Panc1 (cell line): ENCODE measurements at regions not wholly inside any gene's neighbourhood (a gene's known extent, or its start where the extent isn't known, plus 50 kb on each side); places are given as distances from the start of the nearest gene placed in this dataset.

Experiments
- ATAC-seq: fragments of 200-7000 bp; cut with Tn5 transposase; 2 replicates; pipeline ENCODE4 v1.9.1; 2020; ENCODE audit warnings: mild to moderate bottlenecking, moderate library complexity
- BruUV-seq: library from RNA; stranded (reverse); fragments of 400-500 nt; replicated peaks from 2 replicates; lab custom pipeline; 2021; lab: Mats Ljungman, UMichigan
- CTCF ChIA-PET: fragments of 300-600 bp; sonication (Branson Sonifier 250); formaldehyde crosslinking; loops from one replicate; lab custom pipeline; 2022; ENCODE audit warnings: antibody characterized with exemption; lab: Charles Lee
- POLR2A ChIA-PET: fragments of 300-600 bp; sonication (Branson Sonifier 250); formaldehyde crosslinking; loops from one replicate; lab custom pipeline; 2022; ENCODE audit warnings: antibody characterized with exemption; lab: Charles Lee
- DNase-seq: peaks from one replicate; pipeline ENCODE4 v3.0.0-alpha.2; 2010; ENCODE audit warnings: low read depth, low spot score
- H3K27ac ChIP-seq: 2 replicates; pipeline ENCODE4 v1.5.1; 2011; ENCODE audit warnings: mild to moderate bottlenecking, low read length, inconsistent platforms
- H3K27me3 ChIP-seq: fragments of 200-500 bp; sonication (Bioruptor generic); 2 replicates; pipeline ENCODE4 v1.6.0; 2014; ENCODE audit warnings: low read length, inconsistent platforms; ENCODE audit not compliant: control insufficient read depth, insufficient read depth
- H3K36me3 ChIP-seq: fragments of 200-500 bp; sonication (Bioruptor generic); 2 replicates; pipeline ENCODE4 v1.5.1; 2014; ENCODE audit warnings: inconsistent platforms, mild to moderate bottlenecking, low read length, moderate library complexity; ENCODE audit not compliant: control insufficient read depth, insufficient read depth
- H3K4me1 ChIP-seq: 2 replicates; pipeline ENCODE4 v1.5.1; 2011; ENCODE audit warnings: inconsistent platforms, mild to moderate bottlenecking, low read length, moderate library complexity; ENCODE audit not compliant: control insufficient read depth, insufficient read depth
- H3K4me3 ChIP-seq, 2 experiments: 2 replicates each; pipeline ENCODE4 v1.5.1; 2011 to 2012; ENCODE audit warnings: low read depth in 2 of 2, low read length in 2 of 2, mild to moderate bottlenecking in 2 of 2, inconsistent platforms in 1 of 2, moderate library complexity in 1 of 2
- H3K9me3 ChIP-seq: fragments of 200-500 bp; sonication (Bioruptor generic); 2 replicates; pipeline ENCODE4 v1.5.1; 2014; ENCODE audit warnings: low read depth, mild to moderate bottlenecking, inconsistent platforms, low read length, moderate library complexity; ENCODE audit not compliant: control insufficient read depth, insufficient read depth
- POLR2AphosphoS5 ChIP-seq: IDR thresholded peaks from 2 replicates; pipeline ENCODE4 v1.6.1; 2012; ENCODE audit warnings: mild to moderate bottlenecking, low read depth, low read length, moderate library complexity
- SIN3A ChIP-seq: IDR thresholded peaks from 2 replicates; pipeline ENCODE4 v1.6.1; 2012; ENCODE audit warnings: low read depth, mild to moderate bottlenecking, low read length, moderate library complexity, borderline replicate concordance; ENCODE audit not compliant: insufficient read depth
- TCF7L2 ChIP-seq: IDR thresholded peaks from 2 replicates; pipeline ENCODE4 v1.6.1; 2011; ENCODE audit warnings: mild to moderate bottlenecking, low read depth, low read length, inconsistent platforms
- in situ Hi-C: cut with HindIII; loops from 2 replicates; pipeline ENCODE4 v1.10.0; 2016; ENCODE audit warnings: low sequenced_read_pairs, low pct_unique_long_range_greater_than_20kb
- intact Hi-C: fragments of 100-400 bp; cut with micrococcal nuclease; formaldehyde crosslinking; loops from one replicate; pipeline ENCODE4 v1.10.0; 2022; ENCODE audit not compliant: unreplicated experiment
- TF ChIP-seq, protein P1 (sequence below), 2 experiments: IDR thresholded peaks; 2 replicates each; pipeline ENCODE4 v1.6.1; 2011 to 2012; ENCODE audit warnings: low read depth in 2 of 2, control low read depth in 1 of 2, low read length in 1 of 2, mild to moderate bottlenecking in 1 of 2, moderate library complexity in 1 of 2; ENCODE audit not compliant: insufficient read depth in 1 of 2
- TF ChIP-seq, protein P2 (sequence below): fragments of 450-650 bp; IDR thresholded peaks from 2 replicates; pipeline ENCODE4 v1.5.1; 2017; ENCODE audit warnings: mild to moderate bottlenecking

DNA sequence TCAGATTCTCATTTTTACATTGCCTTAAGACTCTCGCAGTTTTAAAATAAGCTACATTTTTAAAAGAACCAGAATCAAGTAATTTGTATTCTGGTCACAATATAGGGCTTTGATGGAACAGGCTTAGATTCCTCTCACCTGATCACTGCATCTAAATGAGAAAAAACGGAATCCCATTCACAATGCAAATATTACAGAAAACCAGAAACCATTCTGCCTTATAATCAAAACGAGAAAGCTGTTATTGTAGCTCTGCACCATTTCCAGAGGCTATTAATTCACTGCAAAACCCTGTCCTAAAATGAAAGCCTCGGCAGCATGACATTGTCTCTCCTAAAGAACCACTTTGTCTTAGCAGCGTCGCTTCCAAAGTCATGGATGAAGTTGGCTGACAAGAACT lies 116.1 kb upstream of the ZNF366 start:
- Histone ChIP-seq H3K4me1 (no peaks in the 10 kb centered on the region), H3K9me3 (no peaks in the 10 kb centered on the region), H3K27ac (no peak overlapping the region), H3K4me3 (no peak overlapping the region), H3K36me3 (no peaks in the 10 kb centered on the region), H3K27me3 (no peaks in the 10 kb centered on the region)
- no peak for TF ChIP-seq SIN3A
- TF ChIP-seq TCF7L2 = no peak
- no peak for TF ChIP-seq POLR2AphosphoS5
- TF ChIP-seq, protein P1, sequence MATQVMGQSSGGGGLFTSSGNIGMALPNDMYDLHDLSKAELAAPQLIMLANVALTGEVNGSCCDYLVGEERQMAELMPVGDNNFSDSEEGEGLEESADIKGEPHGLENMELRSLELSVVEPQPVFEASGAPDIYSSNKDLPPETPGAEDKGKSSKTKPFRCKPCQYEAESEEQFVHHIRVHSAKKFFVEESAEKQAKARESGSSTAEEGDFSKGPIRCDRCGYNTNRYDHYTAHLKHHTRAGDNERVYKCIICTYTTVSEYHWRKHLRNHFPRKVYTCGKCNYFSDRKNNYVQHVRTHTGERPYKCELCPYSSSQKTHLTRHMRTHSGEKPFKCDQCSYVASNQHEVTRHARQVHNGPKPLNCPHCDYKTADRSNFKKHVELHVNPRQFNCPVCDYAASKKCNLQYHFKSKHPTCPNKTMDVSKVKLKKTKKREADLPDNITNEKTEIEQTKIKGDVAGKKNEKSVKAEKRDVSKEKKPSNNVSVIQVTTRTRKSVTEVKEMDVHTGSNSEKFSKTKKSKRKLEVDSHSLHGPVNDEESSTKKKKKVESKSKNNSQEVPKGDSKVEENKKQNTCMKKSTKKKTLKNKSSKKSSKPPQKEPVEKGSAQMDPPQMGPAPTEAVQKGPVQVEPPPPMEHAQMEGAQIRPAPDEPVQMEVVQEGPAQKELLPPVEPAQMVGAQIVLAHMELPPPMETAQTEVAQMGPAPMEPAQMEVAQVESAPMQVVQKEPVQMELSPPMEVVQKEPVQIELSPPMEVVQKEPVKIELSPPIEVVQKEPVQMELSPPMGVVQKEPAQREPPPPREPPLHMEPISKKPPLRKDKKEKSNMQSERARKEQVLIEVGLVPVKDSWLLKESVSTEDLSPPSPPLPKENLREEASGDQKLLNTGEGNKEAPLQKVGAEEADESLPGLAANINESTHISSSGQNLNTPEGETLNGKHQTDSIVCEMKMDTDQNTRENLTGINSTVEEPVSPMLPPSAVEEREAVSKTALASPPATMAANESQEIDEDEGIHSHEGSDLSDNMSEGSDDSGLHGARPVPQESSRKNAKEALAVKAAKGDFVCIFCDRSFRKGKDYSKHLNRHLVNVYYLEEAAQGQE (IDR thresholded peaks at IDR 0.05; ENCODE audit: insufficient read depth in 1 of 2, low read depth in 2 of 2, low read length in 1 of 2) = no peak
- TF ChIP-seq, protein P2, sequence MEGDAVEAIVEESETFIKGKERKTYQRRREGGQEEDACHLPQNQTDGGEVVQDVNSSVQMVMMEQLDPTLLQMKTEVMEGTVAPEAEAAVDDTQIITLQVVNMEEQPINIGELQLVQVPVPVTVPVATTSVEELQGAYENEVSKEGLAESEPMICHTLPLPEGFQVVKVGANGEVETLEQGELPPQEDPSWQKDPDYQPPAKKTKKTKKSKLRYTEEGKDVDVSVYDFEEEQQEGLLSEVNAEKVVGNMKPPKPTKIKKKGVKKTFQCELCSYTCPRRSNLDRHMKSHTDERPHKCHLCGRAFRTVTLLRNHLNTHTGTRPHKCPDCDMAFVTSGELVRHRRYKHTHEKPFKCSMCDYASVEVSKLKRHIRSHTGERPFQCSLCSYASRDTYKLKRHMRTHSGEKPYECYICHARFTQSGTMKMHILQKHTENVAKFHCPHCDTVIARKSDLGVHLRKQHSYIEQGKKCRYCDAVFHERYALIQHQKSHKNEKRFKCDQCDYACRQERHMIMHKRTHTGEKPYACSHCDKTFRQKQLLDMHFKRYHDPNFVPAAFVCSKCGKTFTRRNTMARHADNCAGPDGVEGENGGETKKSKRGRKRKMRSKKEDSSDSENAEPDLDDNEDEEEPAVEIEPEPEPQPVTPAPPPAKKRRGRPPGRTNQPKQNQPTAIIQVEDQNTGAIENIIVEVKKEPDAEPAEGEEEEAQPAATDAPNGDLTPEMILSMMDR = no peak
- POLR2A ChIA-PET = no interaction called here
- BruUV-seq = no TSS peak
- in situ Hi-C loops = no loop called here
- intact Hi-C loops = no loop called here
- ATAC-seq = no peak
- CTCF ChIA-PET = no interaction called here
- DNase-seq = no peak

DNA sequence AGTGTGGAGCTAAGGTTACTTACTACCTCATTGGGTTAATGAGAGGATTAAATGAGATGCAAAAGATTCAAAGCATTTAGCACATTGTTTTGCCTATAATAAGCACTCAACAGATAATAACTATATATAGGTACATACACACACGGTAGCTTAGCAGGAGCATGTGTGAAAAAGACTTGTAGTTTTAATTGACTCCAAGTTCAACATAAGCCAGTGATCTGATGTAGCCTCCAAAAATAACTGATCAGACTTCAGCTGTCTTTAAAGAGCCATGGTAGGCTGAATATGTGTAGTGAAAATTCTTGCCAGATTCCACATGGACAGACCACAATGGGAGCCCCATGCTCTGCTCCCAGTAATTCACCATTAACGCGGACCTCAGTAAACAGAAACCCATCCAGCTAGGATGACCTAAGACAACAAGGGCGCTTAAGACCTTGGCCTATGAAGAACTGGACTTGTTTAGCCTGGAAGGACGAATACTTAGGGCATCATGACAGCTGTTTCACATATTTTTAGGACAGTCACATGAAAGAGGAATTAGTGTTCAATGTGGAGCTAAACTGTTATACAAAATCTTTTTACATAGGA lies 115.1 kb upstream of the ZNF366 start:
- POLR2A ChIA-PET = no interaction called here
- intact Hi-C loops = no loop called here

More for the DNA sequence above, 115.1 kb upstream of the ZNF366 start:
- CTCF ChIA-PET = no interaction called here
- TF ChIP-seq POLR2AphosphoS5 (no peak), SIN3A (no peak), TCF7L2 (no peak)
- TF ChIP-seq, protein P2 = no peak
- TF ChIP-seq, protein P1 (IDR thresholded peaks at IDR 0.05; ENCODE audit: insufficient read depth in 1 of 2, low read depth in 2 of 2, low read length in 1 of 2) = no peak
- ATAC-seq (no peak), DNase-seq (no peak)
- H3K27me3 ChIP-seq = no peaks in the 10 kb centered on the region
- in situ Hi-C loops = no loop called here
- no peaks in the 10 kb centered on the region for H3K4me1 ChIP-seq
- H3K36me3 ChIP-seq = no peaks in the 10 kb centered on the region
- no peaks in the 10 kb centered on the region for H3K9me3 ChIP-seq
- no TSS peak for BruUV-seq
- H3K27ac ChIP-seq = no peak overlapping the region
- no peak overlapping the region for H3K4me3 ChIP-seq
